HG02678 (cell line): ENCODE measurements at regions not wholly inside any gene's neighbourhood (a gene's known extent, or its start where the extent isn't known, plus 50 kb on each side); places are given as distances from the start of the nearest gene placed in this dataset.

ENCODE experiments used
- ATAC-seq: cut with Tn5 transposase; IDR thresholded peaks from one replicate; pipeline ENCODE4 v1.9.1; 2021; ENCODE audit warnings: mild to moderate bottlenecking, moderate library complexity; ENCODE audit not compliant: unreplicated experiment

DNA sequence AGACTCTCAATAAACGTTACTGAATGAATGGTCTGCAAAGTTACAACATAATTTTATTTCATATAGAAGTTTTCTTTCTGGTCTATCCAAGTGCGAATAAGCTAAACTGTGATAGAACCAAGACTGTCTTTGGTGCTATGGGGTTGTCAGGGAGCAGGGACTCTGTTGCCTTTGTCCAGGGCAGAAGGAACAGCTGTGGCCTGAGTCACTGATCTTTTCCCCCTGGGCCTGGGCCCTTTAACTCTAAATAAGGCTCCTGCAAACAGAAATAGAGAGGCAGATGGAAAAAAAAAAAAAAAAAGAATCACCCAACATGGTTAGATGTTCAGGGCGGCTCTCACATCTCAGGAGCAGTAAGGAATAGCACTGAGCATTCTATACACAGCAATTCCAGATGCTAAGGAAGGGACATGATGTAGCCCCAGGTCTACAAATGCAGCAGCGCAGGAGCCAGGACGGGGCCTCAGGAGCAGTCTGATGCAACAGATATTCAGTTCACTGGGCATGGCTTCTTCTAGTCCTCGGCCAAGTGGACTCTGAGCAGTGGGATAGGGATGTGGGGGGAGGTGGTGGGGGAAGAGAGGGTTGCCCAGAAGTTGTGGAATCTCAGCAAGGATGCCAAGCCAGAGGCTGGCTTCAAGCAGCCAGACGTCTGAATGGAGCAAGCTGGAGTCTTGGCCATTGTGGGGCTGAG lies 247.1 kb upstream of the SIX2 start:
- no peak for ATAC-seq

- ATAC-seq: no peak
Observed at GRCh38 chr2:45255563-45255962, 246.3 kb upstream of the SIX2 start.

DNA sequence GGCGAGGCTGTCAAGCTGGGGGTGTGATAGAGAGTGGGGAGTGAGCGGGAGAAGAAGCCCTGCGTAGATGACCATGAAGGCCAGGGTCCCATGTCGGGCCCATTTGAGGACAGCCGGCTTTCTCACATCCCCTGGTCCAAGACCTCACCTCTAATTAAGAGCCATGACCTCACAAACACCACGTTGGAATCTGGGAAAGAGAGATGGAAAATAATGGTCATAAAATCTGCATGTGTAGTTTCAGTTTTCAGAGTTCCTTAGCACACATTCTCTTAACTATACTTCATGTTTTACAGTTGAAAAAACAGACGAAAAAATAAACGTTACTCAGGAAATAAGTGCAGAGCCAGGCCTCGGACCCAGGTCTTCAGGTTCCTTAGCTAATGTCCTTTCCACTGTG lies 244.8 kb upstream of the SIX2 start:
- no peak for ATAC-seq

GRCh38 chr2:45253151-45253550 lies 243.9 kb upstream of the SIX2 start:
- ATAC-seq: no peak

GRCh38 chr2:45250176-45250575 lies 240.9 kb upstream of the SIX2 start:
- no peak for ATAC-seq

- no peak for ATAC-seq
Observed at GRCh38 chr2:45248214-45248613, 239.0 kb upstream of the SIX2 start.

GRCh38 chr2:45244928-45245327 lies 235.7 kb upstream of the SIX2 start:
- ATAC-seq: no peak

- ATAC-seq: no peak
Observed at GRCh38 chr2:45242161-45242741, 233.0 kb upstream of the SIX2 start.

DNA sequence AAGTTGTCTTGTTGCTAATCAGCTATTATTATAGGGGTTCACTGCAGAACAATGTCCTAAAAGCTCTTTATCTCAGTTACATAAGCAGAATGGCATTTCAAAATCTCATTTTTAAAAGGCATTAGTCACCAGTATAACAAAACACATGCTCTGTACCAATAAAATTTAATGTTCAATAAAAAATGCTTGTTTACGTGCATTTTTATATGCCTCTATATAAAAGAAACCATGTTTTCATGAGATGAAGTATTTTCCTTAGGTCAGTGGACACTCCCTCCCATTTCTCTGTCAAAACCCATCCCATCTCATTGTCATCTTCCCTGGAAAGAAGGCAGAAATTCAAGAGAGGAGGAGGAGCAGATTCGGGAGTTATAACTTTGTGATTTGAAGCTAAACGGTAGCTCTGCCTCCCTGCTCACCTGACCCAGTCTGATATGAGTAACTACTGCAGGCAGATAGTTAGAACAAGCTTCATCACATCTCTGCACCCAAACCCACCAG lies 231.9 kb upstream of the SIX2 start:
- no peak for ATAC-seq

GRCh38 chr2:45237850-45238542 lies 228.7 kb upstream of the SIX2 start:
- no peak for ATAC-seq

GRCh38 chr2:45237128-45237527 lies 227.9 kb upstream of the SIX2 start:
- ATAC-seq: no peak

GRCh38 chr2:45236268-45236667 lies 227.0 kb upstream of the SIX2 start:
- no peak for ATAC-seq

DNA sequence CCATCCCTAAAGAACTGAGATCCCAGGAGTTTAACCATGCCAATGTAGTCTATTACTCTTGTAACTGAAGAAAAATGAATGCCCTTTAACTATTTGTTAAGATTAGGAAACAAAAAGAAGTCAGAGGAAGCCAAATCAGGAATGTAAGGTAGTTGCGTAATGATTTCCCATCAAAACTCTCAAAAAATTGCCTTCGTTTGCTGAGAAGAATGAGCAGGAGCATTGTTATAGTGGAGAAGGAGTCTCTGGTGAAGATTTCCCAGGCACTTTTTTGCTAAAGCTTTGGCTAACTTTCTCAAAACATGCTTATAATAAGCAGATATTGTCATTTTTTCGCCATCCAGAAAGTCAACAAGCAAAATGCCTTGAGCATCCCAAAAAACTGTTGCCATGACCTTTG lies 224.0 kb upstream of the SIX2 start:
- no peak for ATAC-seq

GRCh38 chr2:45232818-45233217 lies 223.6 kb upstream of the SIX2 start:
- ATAC-seq: no peak

DNA sequence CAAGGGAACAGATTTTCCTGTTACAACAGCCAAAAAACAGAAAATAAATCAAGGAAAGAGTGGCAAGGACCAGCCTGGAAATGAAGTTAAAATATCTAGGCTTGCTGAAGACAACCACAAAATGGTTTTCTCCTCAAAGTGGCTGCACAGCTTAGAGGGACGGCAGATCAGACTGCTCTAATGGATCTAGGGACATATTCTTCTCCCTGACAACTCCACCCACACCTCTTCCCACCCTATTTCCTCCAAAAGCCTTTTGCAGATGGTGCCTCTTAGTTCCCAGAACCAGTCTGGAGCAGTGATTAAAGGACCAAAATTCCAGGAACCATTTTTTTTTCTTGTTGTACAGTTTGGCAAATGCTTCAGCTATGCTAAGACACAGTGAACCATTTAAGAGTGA lies 220.2 kb upstream of the SIX2 start:
- ATAC-seq: no peak

DNA sequence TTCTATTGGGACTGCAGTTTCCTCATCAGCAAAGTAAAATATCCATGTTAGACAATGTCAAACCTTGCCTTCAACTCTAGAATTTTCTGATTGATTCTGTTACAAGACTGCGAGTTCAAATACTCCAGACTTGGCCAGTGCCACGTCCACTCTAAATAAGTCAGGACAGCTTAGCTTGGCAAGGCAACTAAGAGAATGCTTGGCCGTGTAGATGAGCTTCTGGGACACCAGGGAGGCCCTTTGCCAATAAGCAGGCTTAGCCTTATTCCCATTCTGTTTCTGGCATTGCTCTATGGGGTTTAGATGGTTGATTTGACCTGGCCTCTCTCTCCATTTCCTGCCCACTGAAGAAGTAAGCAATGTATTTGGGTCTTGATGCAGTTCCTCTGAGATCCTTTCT lies 218.1 kb upstream of the SIX2 start:
- ATAC-seq: no peak

DNA sequence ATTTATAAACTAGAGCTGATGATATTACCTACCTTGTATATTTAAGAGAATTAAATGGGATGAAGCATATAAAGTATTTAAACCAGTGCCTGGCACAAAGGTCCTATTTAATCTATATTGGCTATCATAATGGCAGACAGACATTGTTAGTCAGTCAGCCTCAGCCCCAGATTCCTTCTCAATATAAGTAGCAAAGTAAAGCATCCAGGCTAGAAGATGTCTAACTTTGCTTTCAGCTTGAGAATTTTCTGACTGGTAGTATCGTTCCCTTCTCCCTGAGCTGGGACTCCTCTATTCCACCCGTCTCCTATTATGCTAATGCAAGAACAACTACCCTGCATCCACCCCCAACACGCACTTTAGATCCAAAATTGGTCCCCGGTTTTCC lies 215.7 kb upstream of the SIX2 start:
- ATAC-seq: no peak

DNA sequence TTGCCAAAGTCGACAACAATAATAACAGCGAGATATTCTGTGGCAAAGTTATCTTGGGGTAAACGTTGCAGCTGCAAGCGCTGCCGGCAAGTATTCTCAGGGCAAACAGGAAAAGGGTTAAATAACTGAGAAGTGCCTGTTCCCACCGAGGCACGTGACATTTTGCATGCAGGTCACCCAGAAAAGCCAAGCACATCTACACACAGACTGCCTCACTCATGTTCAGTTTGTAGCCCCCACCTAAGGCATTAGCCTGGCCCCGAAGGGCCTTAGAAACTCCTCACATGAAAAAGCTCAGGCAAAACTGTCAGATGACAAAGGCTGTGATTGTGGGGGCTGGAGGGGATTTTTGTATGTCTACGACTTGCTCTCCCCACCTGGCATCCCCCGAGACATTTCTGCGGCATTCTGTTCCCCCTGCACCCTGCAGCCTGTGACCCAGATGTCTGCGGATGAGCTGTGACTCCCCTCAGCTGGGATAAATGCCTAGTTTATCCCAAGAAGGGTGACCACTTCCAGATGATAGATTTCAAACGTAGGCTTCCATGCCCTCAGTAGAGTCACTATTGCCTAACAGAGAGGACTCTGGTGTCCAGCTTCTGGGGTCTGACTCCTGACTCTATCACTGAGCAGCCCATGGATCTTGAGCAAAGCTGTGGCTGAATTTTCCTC lies 215.2 kb upstream of the SIX2 start:
- ATAC-seq: no peak

DNA sequence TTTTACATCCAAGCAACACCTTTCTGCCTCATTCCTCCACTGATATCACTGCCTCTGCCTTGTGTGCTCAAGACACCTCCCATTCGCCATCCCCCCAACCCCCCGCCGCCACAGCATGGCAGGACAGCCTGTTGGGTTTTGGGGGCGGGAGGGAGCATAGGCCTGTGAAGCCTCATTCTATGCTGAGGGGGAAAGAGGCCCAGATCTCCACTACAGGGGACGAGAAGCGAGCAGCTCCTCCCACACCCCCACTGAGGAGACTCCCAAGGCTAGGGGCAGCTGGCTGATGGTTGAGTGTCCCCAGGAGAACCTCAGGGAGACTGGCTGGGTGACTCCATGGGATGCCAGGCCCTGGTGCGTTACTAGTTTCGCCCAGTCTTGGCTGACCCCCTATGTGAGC lies 214.3 kb upstream of the SIX2 start:
- no peak for ATAC-seq

GRCh38 chr2:45220227-45220626 lies 211.0 kb upstream of the SIX2 start:
- ATAC-seq: no peak

DNA sequence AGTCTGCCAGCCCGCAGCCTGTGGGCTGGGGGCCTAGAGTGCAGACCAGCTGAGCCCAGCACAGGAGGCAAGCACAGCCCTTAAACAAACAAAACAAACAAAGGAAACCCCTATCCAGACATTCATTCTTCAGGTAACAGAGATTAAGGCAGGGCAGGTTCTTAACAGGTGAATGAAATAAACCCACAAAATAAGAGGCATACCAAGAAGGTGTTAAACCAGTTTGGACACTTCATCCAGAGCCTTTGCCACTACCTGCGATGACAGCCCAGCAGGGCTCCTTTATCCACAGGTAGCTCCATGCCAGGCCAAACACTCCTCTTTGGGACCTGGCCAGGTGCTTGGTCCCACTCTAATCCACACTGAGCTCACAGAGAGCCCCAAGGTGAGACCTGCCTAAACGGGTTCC lies 209.7 kb upstream of the SIX2 start:
- ATAC-seq: no peak

DNA sequence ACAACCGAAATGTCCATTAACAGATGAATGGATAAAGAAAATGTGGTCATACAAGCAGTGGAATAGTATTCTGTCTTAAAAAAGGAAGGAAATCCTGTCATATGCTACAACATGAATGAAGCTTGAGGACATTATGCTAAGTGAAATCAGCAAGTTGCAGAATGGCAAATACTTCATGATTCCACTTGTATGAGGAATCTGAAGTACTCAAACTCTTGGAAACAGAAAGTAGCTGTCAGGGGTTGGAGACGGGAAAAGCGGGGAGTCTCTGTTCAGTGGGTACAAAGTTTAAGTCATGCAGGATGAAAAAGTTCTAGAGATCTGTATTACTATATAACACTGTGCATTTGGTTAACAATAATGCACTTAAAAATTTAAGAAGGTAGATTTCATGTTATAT lies 209.0 kb upstream of the SIX2 start:
- ATAC-seq: no peak
